HepG2 (cell line): ENCODE measurements at regions not wholly inside any gene's neighbourhood (a gene's known extent, or its start where the extent isn't known, plus 50 kb on each side); places are given as distances from the start of the nearest gene placed in this dataset.
A peak's percentile ranks its signal among the peaks of the same experiment; 100 is the strongest.

Source experiments
- ATAC-seq: fragments of 200-7000 bp; cut with Tn5 transposase; 3 replicates; pipeline ENCODE4 v1.9.1; 2020; ENCODE audit warnings: mild to moderate bottlenecking, moderate library complexity
- BruUV-seq: library from RNA; stranded (reverse); fragments of 400-500 nt; replicated peaks from 2 replicates; lab custom pipeline; 2021; lab: Mats Ljungman, UMichigan
- CTCF ChIA-PET: fragments of 300-600 bp; formaldehyde crosslinking; extraction: SDS; loops from one replicate; lab custom pipeline; 2021; ENCODE audit warnings: low total read pairs, inconsistent platforms, low intra/inter-chr PET ratio; lab: Yijun Ruan, JAX
- POLR2A ChIA-PET: fragments of 350-600 bp; sonication (Branson Sonifier 250); formaldehyde crosslinking; loops from one replicate; lab custom pipeline; 2020; ENCODE audit warnings: antibody characterized with exemption, inconsistent platforms; lab: Yijun Ruan, JAX
- DNase-seq: peaks from one replicate; pipeline ENCODE4 v3.0.0-alpha.2; 2015; ENCODE audit warnings: low spot score
- FAIRE-seq: peaks from 3 replicates; lab custom pipeline; 2011; peaks lifted over from hg19 to GRCh38; lab: Jason Lieb, UNC
- H2AFZ ChIP-seq: one replicate; pipeline ENCODE4 v1.6.1; 2011; ENCODE audit warnings: low read length, inconsistent platforms
- H3K27ac ChIP-seq: fragments of 300-600 bp; 3 replicates; pipeline ENCODE4 v1.8.0; 2011; ENCODE audit warnings: mixed run types, mild to moderate bottlenecking, mixed read lengths, low read length, inconsistent platforms; ENCODE audit not compliant: insufficient read depth; ENCODE audit errors: extremely low read length
- H3K27me3 ChIP-seq, 2 experiments: fragments of 200-600 bp in 1 of 2; 2 replicates in 1 of 2; 3 replicates in 1 of 2; pipeline versions ENCODE4 v1.6.0 to v1.8.0; 2011; ENCODE audit warnings: low read length in 2 of 2, mild to moderate bottlenecking in 2 of 2, moderate library complexity in 2 of 2, inconsistent platforms in 1 of 2; ENCODE audit not compliant: insufficient read depth in 2 of 2, control insufficient read depth in 1 of 2
- H3K36me3 ChIP-seq, 2 experiments: fragments of 200-600 bp in 1 of 2; replicated peaks in 1 of 2; 2 replicates in 1 of 2; 3 replicates in 1 of 2; pipeline versions ENCODE4 v1.5.1 to v1.8.0; 2011; ENCODE audit warnings: low read length in 2 of 2, inconsistent platforms in 1 of 2; ENCODE audit not compliant: insufficient read depth in 2 of 2, control insufficient read depth in 1 of 2
- H3K4me1 ChIP-seq: 2 replicates; pipeline ENCODE4 v1.5.1; 2012; ENCODE audit warnings: low read length, inconsistent platforms; ENCODE audit not compliant: insufficient read depth
- H3K4me2 ChIP-seq: 2 replicates; pipeline ENCODE4 v1.6.0; 2011; ENCODE audit warnings: low read depth, low read length, inconsistent platforms
- H3K4me3 ChIP-seq, 3 experiments: fragments of 200-600 bp in 1 of 3; sonication (generic), shearing (Covaris generic) in 1 of 3; replicated peaks in 1 of 3; 2 replicates each; pipeline ENCODE4 v1.5.1; 2011 to 2016; ENCODE audit warnings: low read length in 3 of 3, inconsistent platforms in 2 of 3, low read depth in 2 of 3, mild to moderate bottlenecking in 2 of 3, control low read depth in 1 of 3, mixed read lengths in 1 of 3; ENCODE audit not compliant: insufficient read depth in 1 of 3
- H3K79me2 ChIP-seq: one replicate; pipeline ENCODE4 v1.6.1; 2011; ENCODE audit warnings: low read length, inconsistent platforms; ENCODE audit not compliant: insufficient read depth
- H3K9ac ChIP-seq: 2 replicates; pipeline ENCODE4 v1.6.0; 2011; ENCODE audit warnings: mild to moderate bottlenecking, low read depth, low read length, inconsistent platforms; ENCODE audit not compliant: insufficient read depth
- H3K9me3 ChIP-seq: 2 replicates; pipeline ENCODE4 v1.5.1; 2012; ENCODE audit warnings: mild to moderate bottlenecking, low read length
- H4K20me1 ChIP-seq: 2 replicates; pipeline ENCODE4 v1.6.0; 2011; ENCODE audit warnings: inconsistent platforms, mild to moderate bottlenecking, low read length, moderate library complexity; ENCODE audit not compliant: insufficient read depth
- ESRRA ChIP-seq: sonication (generic); formaldehyde crosslinking; IDR thresholded peaks from 2 replicates; pipeline ENCODE4 v1.5.1; 2020; ENCODE audit warnings: mild to moderate bottlenecking, low read depth, missing genetic modification reagents
- FOXP4 ChIP-seq: sonication (generic); formaldehyde crosslinking; IDR thresholded peaks from 2 replicates; pipeline ENCODE4 v1.4.0; 2020; ENCODE audit warnings: missing genetic modification reagents
- NR3C1 ChIP-seq: sonication (generic); formaldehyde crosslinking; IDR thresholded peaks from 2 replicates; pipeline ENCODE4 v1.4.0; 2020; ENCODE audit warnings: missing genetic modification reagents
- REPIN1 ChIP-seq: sonication (generic); formaldehyde crosslinking; IDR thresholded peaks from 2 replicates; pipeline ENCODE4 v1.8.0; 2022; ENCODE audit warnings: missing genetic modification reagents, low read depth, mild to moderate bottlenecking, borderline replicate concordance
- ZBTB3 ChIP-seq: sonication (generic); formaldehyde crosslinking; IDR thresholded peaks from 2 replicates; pipeline ENCODE4 v1.4.0; 2020; ENCODE audit warnings: low read depth, mild to moderate bottlenecking, moderate library complexity, missing genetic modification reagents, borderline replicate concordance
- ZNF510 ChIP-seq: sonication (generic); formaldehyde crosslinking; IDR thresholded peaks from 2 replicates; pipeline ENCODE4 v1.4.0; 2020; ENCODE audit warnings: low read depth, mild to moderate bottlenecking, missing genetic modification reagents
- ZNF672 ChIP-seq: sonication (generic); formaldehyde crosslinking; IDR thresholded peaks from 2 replicates; pipeline ENCODE4 v1.8.1; 2022; ENCODE audit warnings: missing genetic modification reagents
- ZNF841 ChIP-seq: sonication (generic); formaldehyde crosslinking; IDR thresholded peaks from 2 replicates; pipeline ENCODE4 v1.8.1; 2023; ENCODE audit warnings: missing genetic modification reagents, borderline replicate concordance
- WGBS: methylation state at CpG from one replicate; pipeline ENCODE4 v1.1.6; 2017; ENCODE audit warnings: low lambda C conversion rate; 5-methylcytosine and 5-hydroxymethylcytosine counted together
- in situ Hi-C: cut with HindIII; loops from 2 replicates; pipeline ENCODE4 v1.10.0; 2017; ENCODE audit warnings: low pct_unique_long_range_greater_than_20kb; ENCODE audit not compliant: extremely low pct_ligation_motif_present
- intact Hi-C: fragments of 100-400 bp; cut with micrococcal nuclease; formaldehyde crosslinking; loops from one replicate; pipeline ENCODE4 v1.10.0; 2022; ENCODE audit not compliant: unreplicated experiment

GRCh38 chr4:164540987-164541386, 212.9 kb upstream of the SMIM31 start:
- no peak for ATAC-seq
- TF ChIP-seq ZNF510 (CRISPR knock-in tag) (no peak), ZNF841 (CRISPR knock-in tag) (peak; percentile 91)
- H4K20me1 ChIP-seq: no peaks in the 10 kb centered on the region
- no peak for DNase-seq
- no peak for FAIRE-seq
- WGBS: 24% methylated on average over 2 of the region's 2 CpGs
- CTCF ChIA-PET: no interaction called here
- H3K4me1 ChIP-seq: no peaks in the 10 kb centered on the region
- no peak overlapping the region for H2AFZ ChIP-seq
- H3K4me3 ChIP-seq: no peak overlapping the region
- peaks cover 25% of the 10 kb centered on the region for H3K9me3 ChIP-seq
- no peaks in the 10 kb centered on the region for H3K79me2 ChIP-seq
- intact Hi-C loops (no loop called here), in situ Hi-C loops (no loop called here)
- POLR2A ChIA-PET: no interaction called here
- H3K27me3 ChIP-seq: no peaks in the 10 kb centered on the region
- no TSS peak for BruUV-seq
- H3K4me2 ChIP-seq: no peak overlapping the region
- no peaks in the 10 kb centered on the region for H3K36me3 ChIP-seq
- H3K27ac ChIP-seq: no peak overlapping the region
- no peak overlapping the region for H3K9ac ChIP-seq

GRCh38 chr4:164542431-164542830, 211.5 kb upstream of the SMIM31 start:
- peaks cover 25% of the 10 kb centered on the region for H3K9me3 ChIP-seq
- 0% methylated on average over 1 of the region's 1 CpG for WGBS
- ChIA-PET CTCF (no interaction called here), POLR2A (no interaction called here)
- no peak overlapping the region for H2AFZ ChIP-seq
- BruUV-seq: no TSS peak
- no peaks in the 10 kb centered on the region for H3K4me1 ChIP-seq
- no peak overlapping the region for H3K9ac ChIP-seq
- no peaks in the 10 kb centered on the region for H4K20me1 ChIP-seq
- TF ChIP-seq FOXP4 (CRISPR knock-in tag) (no peak), REPIN1 (CRISPR knock-in tag) (no peak), ZBTB3 (CRISPR knock-in tag) (no peak), NR3C1 (no peak), ZNF672 (no peak), ESRRA (CRISPR knock-in tag) (no peak)
- H3K27me3 ChIP-seq: no peaks in the 10 kb centered on the region
- FAIRE-seq (no peak), ATAC-seq (no peak), DNase-seq (no peak)
- no peaks in the 10 kb centered on the region for H3K36me3 ChIP-seq
- in situ Hi-C loops: no loop called here
- H3K27ac ChIP-seq: no peak overlapping the region
- no peak overlapping the region for H3K4me2 ChIP-seq
- intact Hi-C loops: no loop called here
- H3K79me2 ChIP-seq: no peaks in the 10 kb centered on the region
- no peak overlapping the region for H3K4me3 ChIP-seq
